ENCODE measurements at regions not wholly inside any gene's neighbourhood (a gene's known extent, or its start where the extent isn't known, plus 50 kb on each side); places are given as distances from the start of the nearest gene placed in this dataset.

DNA sequence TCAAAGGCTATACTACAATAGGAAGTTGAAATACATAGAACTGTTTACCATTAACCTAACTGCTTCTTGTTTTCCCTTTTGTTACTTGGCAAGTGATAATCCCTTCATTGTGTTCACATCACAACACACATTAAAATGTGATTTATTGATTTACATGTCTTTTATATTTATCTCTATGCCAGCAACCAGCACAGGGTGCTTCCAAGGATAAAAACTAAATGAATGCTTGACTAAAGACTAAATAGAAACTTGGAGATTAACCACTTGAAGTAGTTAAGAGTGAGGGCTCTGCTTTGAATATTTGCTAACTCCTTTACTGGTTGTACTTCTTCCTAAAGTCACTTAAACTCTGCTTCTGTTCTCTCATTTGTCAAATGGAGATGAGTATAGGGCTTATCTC, 1730.6 kb downstream of the EFNA5 start:
- Histone ChIP-seq H3K4me1 (ENCODE audit: control insufficient read depth in 1 of 2, insufficient read depth in 2 of 2, low read depth in 1 of 2, low read length in 1 of 2) (peaks cover 0 to 2% of the 10 kb centered on the region in 2 experiments; a peak in 1 of 4 replicates), H3K27me3 (ENCODE audit: insufficient read depth) (no peaks in the 10 kb centered on the region), H3K9me3 (no peaks in the 10 kb centered on the region; the same call in 1 of the 2 replicates), H3K4me3 (ENCODE audit: low read depth in 2 of 2, low read length in 1 of 2) (no peak overlapping the region), H3K9me2 (no peaks in the 10 kb centered on the region), H2AFZ (ENCODE audit: low read depth) (no peak overlapping the region), H3K36me3 (replicated peaks in 1 of 2; ENCODE audit: control insufficient read depth in 1 of 2, insufficient read depth in 2 of 2, low read length in 1 of 2) (no peaks in the 10 kb centered on the region), H4K20me1 (ENCODE audit: insufficient read depth) (no peaks in the 10 kb centered on the region), H3K4me2 (no peak overlapping the region), H3K9ac (no peak overlapping the region), H3K79me2 (ENCODE audit: insufficient read depth) (no peaks in the 10 kb centered on the region), H3F3A (replicated peaks; ENCODE audit: insufficient read depth) (no peaks in the 10 kb centered on the region), H3K27ac (ENCODE audit: low read depth in 2 of 2, low read length in 1 of 2) (no peak overlapping the region)
- TF ChIP-seq NFIC (IDR thresholded peaks at IDR 0.05; ENCODE audit: borderline replicate concordance): no peak
- no peak for TF ChIP-seq FOSL2 (IDR thresholded peaks at IDR 0.05; ENCODE audit: borderline replicate concordance, low read depth)
- TF ChIP-seq NRF1 (IDR thresholded peaks at IDR 0.05; ENCODE audit: low read depth, low read length): no peak
- TF ChIP-seq TEAD4 (IDR thresholded peaks at IDR 0.05; ENCODE audit: borderline replicate concordance, insufficient read depth): no peak
- no peak for TF ChIP-seq RCOR1 (IDR thresholded peaks at IDR 0.05; ENCODE audit: low read length)
- no peak for TF ChIP-seq USF1 (IDR thresholded peaks at IDR 0.05; ENCODE audit: borderline replicate concordance, low read depth)
- no peak for TF ChIP-seq USF2 (IDR thresholded peaks at IDR 0.05; ENCODE audit: borderline replicate concordance, low read depth, low read length)
- no peak for TF ChIP-seq JUND (IDR thresholded peaks at IDR 0.05)
- TF ChIP-seq, protein P1, sequence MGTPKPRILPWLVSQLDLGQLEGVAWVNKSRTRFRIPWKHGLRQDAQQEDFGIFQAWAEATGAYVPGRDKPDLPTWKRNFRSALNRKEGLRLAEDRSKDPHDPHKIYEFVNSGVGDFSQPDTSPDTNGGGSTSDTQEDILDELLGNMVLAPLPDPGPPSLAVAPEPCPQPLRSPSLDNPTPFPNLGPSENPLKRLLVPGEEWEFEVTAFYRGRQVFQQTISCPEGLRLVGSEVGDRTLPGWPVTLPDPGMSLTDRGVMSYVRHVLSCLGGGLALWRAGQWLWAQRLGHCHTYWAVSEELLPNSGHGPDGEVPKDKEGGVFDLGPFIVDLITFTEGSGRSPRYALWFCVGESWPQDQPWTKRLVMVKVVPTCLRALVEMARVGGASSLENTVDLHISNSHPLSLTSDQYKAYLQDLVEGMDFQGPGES (IDR thresholded peaks at IDR 0.05; ENCODE audit: low read depth, low read length): no peak
- TF ChIP-seq RFX5 (IDR thresholded peaks at IDR 0.05; ENCODE audit: low read length): no peak
- TF ChIP-seq SIN3A (IDR thresholded peaks at IDR 0.05; ENCODE audit: borderline replicate concordance, low read depth, low read length): no peak
- TF ChIP-seq CHD2 (IDR thresholded peaks at IDR 0.05; ENCODE audit: low read length, partially characterized antibody): no peak
- no peak for TF ChIP-seq TAF1 (IDR thresholded peaks at IDR 0.05; ENCODE audit: borderline replicate concordance, low read depth, low read length)
- CTCF ChIA-PET: no interaction called here
- DNase-seq: no peak
- POLR2A ChIA-PET: no interaction called here

DNA sequence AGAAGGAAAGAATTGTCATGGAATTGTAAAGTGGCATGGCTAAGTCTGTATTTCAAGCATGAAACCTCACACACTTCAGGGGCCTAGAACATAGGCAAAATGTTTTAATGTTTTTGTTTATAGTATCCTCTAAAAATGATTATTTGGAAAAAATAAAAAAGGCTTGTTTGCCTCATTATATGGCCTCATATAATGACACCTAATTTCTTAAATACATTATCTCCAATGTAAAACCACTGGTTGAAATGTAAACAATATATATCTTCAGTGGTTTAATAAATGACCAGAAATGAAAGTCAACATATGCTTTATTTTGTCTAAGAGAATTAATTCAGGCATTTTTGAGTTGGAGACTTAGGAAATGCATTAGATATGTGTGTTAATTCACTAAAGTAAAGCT, 1736.6 kb downstream of the EFNA5 start:
- Histone ChIP-seq H3K9me2 (no peaks in the 10 kb centered on the region), H3K79me2 (ENCODE audit: insufficient read depth) (no peaks in the 10 kb centered on the region), H4K20me1 (ENCODE audit: insufficient read depth) (no peaks in the 10 kb centered on the region), H3K4me1 (ENCODE audit: control insufficient read depth in 1 of 2, insufficient read depth in 2 of 2, low read depth in 1 of 2, low read length in 1 of 2) (peaks cover 0 to 8% of the 10 kb centered on the region in 2 experiments; a peak in 2 of 4 replicates), H3K27ac (ENCODE audit: low read depth in 2 of 2, low read length in 1 of 2) (no peak overlapping the region), H3K4me2 (no peak overlapping the region), H3K9me3 (no peaks in the 10 kb centered on the region; the same call in 1 of the 2 replicates), H3K27me3 (ENCODE audit: insufficient read depth) (no peaks in the 10 kb centered on the region), H3K36me3 (replicated peaks in 1 of 2; ENCODE audit: control insufficient read depth in 1 of 2, insufficient read depth in 2 of 2, low read length in 1 of 2) (no peaks in the 10 kb centered on the region), H2AFZ (ENCODE audit: low read depth) (no peak overlapping the region), H3F3A (replicated peaks; ENCODE audit: insufficient read depth) (peaks cover 14% of the 10 kb centered on the region), H3K9ac (no peak overlapping the region), H3K4me3 (ENCODE audit: low read depth in 2 of 2, low read length in 1 of 2) (no peak overlapping the region)
- ChIA-PET POLR2A (no interaction called here), CTCF (no interaction called here)
- no peak for DNase-seq
- no peak for TF ChIP-seq EP300 (IDR thresholded peaks at IDR 0.05; ENCODE audit: borderline replicate concordance in 1 of 2, low read depth in 1 of 2, low read length in 1 of 2)
- TF ChIP-seq, protein P1 (IDR thresholded peaks at IDR 0.05; ENCODE audit: low read depth, low read length): no peak
- no peak for TF ChIP-seq NFIC (IDR thresholded peaks at IDR 0.05; ENCODE audit: borderline replicate concordance)
- TF ChIP-seq PBX3 (IDR thresholded peaks at IDR 0.05): no peak
- no peak for TF ChIP-seq RCOR1 (IDR thresholded peaks at IDR 0.05; ENCODE audit: low read length)
- TF ChIP-seq GATA2 (CRISPR knock-in tag; IDR thresholded peaks at IDR 0.05): no peak
- no peak for TF ChIP-seq CHD2 (IDR thresholded peaks at IDR 0.05; ENCODE audit: low read length, partially characterized antibody)
- TF ChIP-seq SIN3A (IDR thresholded peaks at IDR 0.05; ENCODE audit: borderline replicate concordance, low read depth, low read length): no peak
- TF ChIP-seq ELF1 (IDR thresholded peaks at IDR 0.05): no peak
- TF ChIP-seq FOXM1 (IDR thresholded peaks at IDR 0.05; ENCODE audit: low read depth): no peak
- TF ChIP-seq EZH2phosphoT487 (IDR thresholded peaks at IDR 0.05; ENCODE audit: borderline replicate concordance, low read depth): no peak
- TF ChIP-seq RAD21 (IDR thresholded peaks at IDR 0.05; ENCODE audit: low read length): no peak
- no peak for TF ChIP-seq YY1 (IDR thresholded peaks at IDR 0.05; ENCODE audit: low read depth)
- TF ChIP-seq, protein P2, sequence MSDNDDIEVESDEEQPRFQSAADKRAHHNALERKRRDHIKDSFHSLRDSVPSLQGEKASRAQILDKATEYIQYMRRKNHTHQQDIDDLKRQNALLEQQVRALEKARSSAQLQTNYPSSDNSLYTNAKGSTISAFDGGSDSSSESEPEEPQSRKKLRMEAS (IDR thresholded peaks at IDR 0.05; ENCODE audit: low read depth): no peak
- TF ChIP-seq GABPA (IDR thresholded peaks at IDR 0.05; ENCODE audit: low read depth): no peak
